Breast epithelium (tissue), 4 donors: ENCODE measurements at regions not wholly inside any gene's neighbourhood (a gene's known extent, or its start where the extent isn't known, plus 50 kb on each side); places are given as distances from the start of the nearest gene placed in this dataset.

Source experiments
- DNase-seq, 2 donors: peaks; one replicate each; pipeline ENCODE4 v3.0.0-alpha.2; 2019; ENCODE audit warnings: low spot score in 2 of 2
- H3K27ac ChIP-seq, 2 donors: fragments of 200-600 bp; sonication (generic) in 1 of 2; one replicate each; pipeline ENCODE4 v1.5.1; 2016 to 2019; ENCODE audit warnings: mild to moderate bottlenecking in 1 of 2
- H3K27me3 ChIP-seq, 2 donors: fragments of 200-600 bp; sonication (generic) in 1 of 2; one replicate each; pipeline versions ENCODE4 v1.5.1 to v1.6.0; 2017 to 2019; ENCODE audit warnings: control low read depth in 1 of 2, mild to moderate bottlenecking in 1 of 2
- H3K36me3 ChIP-seq: fragments of 200-600 bp; one replicate; pipeline ENCODE4 v1.5.1; 2019
- H3K4me1 ChIP-seq, 2 donors: fragments of 200-600 bp; sonication (generic); one replicate each; pipeline ENCODE4 v1.5.1; 2016 to 2019; ENCODE audit warnings: control low read depth in 1 of 2
- H3K4me3 ChIP-seq, 3 donors: fragments of 200-600 bp; sonication (generic); 1 replicate in 2 of 3; 2 replicates in 1 of 3; pipeline ENCODE4 v1.5.1; 2016 to 2019; ENCODE audit warnings: mild to moderate bottlenecking in 3 of 3, moderate library complexity in 2 of 3
- H3K9me3 ChIP-seq, 2 donors: fragments of 200-600 bp; sonication (generic) in 1 of 2; one replicate each; pipeline ENCODE4 v1.5.1; 2016 to 2019; ENCODE audit warnings: control low read depth in 1 of 2
- POLR2A ChIP-seq: fragments of 450-650 bp; IDR thresholded peaks from one replicate; pipeline ENCODE4 v1.6.1; 2016; ENCODE audit warnings: antibody characterized with exemption, mild to moderate bottlenecking, moderate library complexity
- POLR2AphosphoS5 ChIP-seq, 3 donors: sonication (generic); formaldehyde crosslinking; IDR thresholded peaks; one replicate each; pipeline ENCODE4 v1.6.1; 2017; ENCODE audit warnings: antibody characterized with exemption in 3 of 3
- intact Hi-C: fragments of 100-400 bp; cut with DNase I; formaldehyde crosslinking; loops from one replicate; pipeline ENCODE4 v1.15.1; 2023; ENCODE audit warnings: low total_unique reads
- TF ChIP-seq, protein P1 (sequence below), 3 donors: fragments of 450-650 bp; IDR thresholded peaks; one replicate each; pipeline ENCODE4 v1.5.1; 2016 to 2017; ENCODE audit warnings: antibody characterized with exemption in 3 of 3, mild to moderate bottlenecking in 3 of 3, moderate library complexity in 3 of 3

DNA sequence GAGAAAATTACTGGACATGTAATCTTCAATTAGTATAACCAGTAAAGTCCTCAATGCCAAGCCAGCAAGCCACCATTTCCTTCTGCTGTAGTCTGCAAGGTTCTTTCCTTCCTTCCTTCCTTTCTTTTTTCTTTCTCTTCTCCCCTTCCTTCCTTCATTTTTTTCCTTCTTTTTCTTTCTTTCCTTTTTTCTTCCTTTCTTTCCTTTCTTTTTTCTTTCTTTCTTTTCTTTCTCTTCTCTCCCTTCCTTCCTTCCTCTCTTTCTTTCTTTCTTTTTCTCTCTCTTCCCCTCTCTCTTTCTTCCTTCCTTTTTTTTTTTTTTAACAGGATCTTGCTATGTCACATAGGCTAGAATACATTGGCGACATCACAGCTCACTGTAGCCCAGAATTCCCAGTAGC, 369.8 kb downstream of the SEMA3D start:
- Histone ChIP-seq H3K27me3 (no peaks in the 10 kb centered on the region), H3K27ac (no peak overlapping the region), H3K4me1 (no peaks in the 10 kb centered on the region), H3K4me3 (no peak overlapping the region), H3K36me3 (no peaks in the 10 kb centered on the region), H3K9me3 (no peaks in the 10 kb centered on the region)
- no peak for DNase-seq
- TF ChIP-seq POLR2AphosphoS5 (IDR thresholded peaks at IDR 0.05) (no peak), POLR2A (no peak)
- TF ChIP-seq, protein P1, sequence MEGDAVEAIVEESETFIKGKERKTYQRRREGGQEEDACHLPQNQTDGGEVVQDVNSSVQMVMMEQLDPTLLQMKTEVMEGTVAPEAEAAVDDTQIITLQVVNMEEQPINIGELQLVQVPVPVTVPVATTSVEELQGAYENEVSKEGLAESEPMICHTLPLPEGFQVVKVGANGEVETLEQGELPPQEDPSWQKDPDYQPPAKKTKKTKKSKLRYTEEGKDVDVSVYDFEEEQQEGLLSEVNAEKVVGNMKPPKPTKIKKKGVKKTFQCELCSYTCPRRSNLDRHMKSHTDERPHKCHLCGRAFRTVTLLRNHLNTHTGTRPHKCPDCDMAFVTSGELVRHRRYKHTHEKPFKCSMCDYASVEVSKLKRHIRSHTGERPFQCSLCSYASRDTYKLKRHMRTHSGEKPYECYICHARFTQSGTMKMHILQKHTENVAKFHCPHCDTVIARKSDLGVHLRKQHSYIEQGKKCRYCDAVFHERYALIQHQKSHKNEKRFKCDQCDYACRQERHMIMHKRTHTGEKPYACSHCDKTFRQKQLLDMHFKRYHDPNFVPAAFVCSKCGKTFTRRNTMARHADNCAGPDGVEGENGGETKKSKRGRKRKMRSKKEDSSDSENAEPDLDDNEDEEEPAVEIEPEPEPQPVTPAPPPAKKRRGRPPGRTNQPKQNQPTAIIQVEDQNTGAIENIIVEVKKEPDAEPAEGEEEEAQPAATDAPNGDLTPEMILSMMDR (IDR thresholded peaks at IDR 0.05) = no peak
- intact Hi-C loops = no loop called here

DNA sequence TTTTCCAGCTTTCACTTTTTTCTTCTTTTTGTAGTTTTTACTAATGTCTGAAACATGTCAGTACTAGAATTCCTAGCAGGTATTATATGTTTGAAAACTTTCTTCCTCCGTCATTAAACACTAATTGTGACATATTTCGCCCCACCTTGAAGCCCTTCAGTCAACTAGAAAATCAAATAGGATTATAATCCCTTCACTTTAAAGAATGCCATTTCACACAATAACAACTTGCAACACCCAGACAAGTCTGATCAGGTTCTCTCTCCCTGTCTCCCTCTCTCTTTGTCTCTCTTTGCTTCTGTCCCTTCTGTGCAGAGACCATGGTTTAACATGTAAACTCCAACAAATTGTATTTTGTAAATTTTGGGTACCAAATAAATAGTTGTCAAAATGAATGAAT, 373.5 kb downstream of the SEMA3D start:
- TF ChIP-seq POLR2AphosphoS5 (IDR thresholded peaks at IDR 0.05) (no peak), POLR2A (no peak)
- TF ChIP-seq, protein P1 (IDR thresholded peaks at IDR 0.05) = no peak
- no peak overlapping the region for H3K27ac ChIP-seq
- no peaks in the 10 kb centered on the region for H3K9me3 ChIP-seq
- H3K27me3 ChIP-seq = no peaks in the 10 kb centered on the region
- H3K4me3 ChIP-seq = no peak overlapping the region
- no peaks in the 10 kb centered on the region for H3K36me3 ChIP-seq
- intact Hi-C loops = no loop called here
- no peak for DNase-seq
- H3K4me1 ChIP-seq = no peaks in the 10 kb centered on the region

DNA sequence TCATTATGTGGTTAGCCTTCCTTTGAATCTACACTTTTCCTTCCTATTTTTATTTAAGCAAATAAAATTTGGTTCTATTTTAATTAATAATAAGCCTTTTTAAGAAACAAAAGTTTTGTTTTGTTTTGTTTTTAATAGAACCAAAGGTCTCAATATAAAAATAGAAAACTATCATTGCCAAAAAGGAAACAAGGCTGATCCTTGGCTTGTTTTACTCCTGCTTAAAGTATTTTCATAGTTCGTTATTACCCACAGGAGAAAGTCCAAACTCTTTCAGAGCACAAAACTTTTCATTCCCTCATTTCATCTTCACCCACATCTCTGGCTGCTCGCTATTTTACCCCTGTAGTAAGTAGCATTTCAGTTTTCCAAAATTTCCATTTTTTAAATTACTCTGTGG, 374.8 kb downstream of the SEMA3D start:
- intact Hi-C loops = no loop called here
- Histone ChIP-seq H3K27me3 (no peaks in the 10 kb centered on the region), H3K4me1 (no peaks in the 10 kb centered on the region), H3K36me3 (no peaks in the 10 kb centered on the region), H3K27ac (no peak overlapping the region), H3K4me3 (no peak overlapping the region), H3K9me3 (no peaks in the 10 kb centered on the region)
- no peak for DNase-seq
- TF ChIP-seq POLR2A (no peak), POLR2AphosphoS5 (IDR thresholded peaks at IDR 0.05) (no peak)
- TF ChIP-seq, protein P1 (IDR thresholded peaks at IDR 0.05) = no peak

DNA sequence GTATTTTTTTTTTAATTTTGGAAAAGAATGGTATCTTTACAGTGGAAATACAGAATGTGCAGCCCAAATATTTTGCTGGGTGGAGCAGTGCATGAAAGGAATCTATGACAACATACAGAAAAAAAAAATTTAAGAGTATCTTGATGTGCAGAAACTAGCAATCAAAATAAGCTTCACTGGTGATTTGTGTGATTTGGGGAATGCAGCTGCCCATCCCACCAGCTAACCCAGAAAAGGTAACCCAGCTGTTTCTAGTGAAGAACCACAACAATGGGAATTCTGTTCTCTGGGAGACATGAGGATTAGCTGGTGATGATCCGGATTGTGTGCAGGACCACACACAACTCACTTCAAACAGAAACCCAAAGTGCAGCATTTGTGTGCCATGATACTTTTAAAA, 375.5 kb downstream of the SEMA3D start:
- no peak overlapping the region for H3K4me3 ChIP-seq
- H3K27me3 ChIP-seq = no peaks in the 10 kb centered on the region
- no peaks in the 10 kb centered on the region for H3K36me3 ChIP-seq
- no peak for TF ChIP-seq POLR2A
- TF ChIP-seq, protein P1 (IDR thresholded peaks at IDR 0.05) = no peak
- TF ChIP-seq POLR2AphosphoS5 (IDR thresholded peaks at IDR 0.05) = no peak
- no peaks in the 10 kb centered on the region for H3K9me3 ChIP-seq
- no peak for DNase-seq
- no peak overlapping the region for H3K27ac ChIP-seq
- intact Hi-C loops = no loop called here
- H3K4me1 ChIP-seq = no peaks in the 10 kb centered on the region

DNA sequence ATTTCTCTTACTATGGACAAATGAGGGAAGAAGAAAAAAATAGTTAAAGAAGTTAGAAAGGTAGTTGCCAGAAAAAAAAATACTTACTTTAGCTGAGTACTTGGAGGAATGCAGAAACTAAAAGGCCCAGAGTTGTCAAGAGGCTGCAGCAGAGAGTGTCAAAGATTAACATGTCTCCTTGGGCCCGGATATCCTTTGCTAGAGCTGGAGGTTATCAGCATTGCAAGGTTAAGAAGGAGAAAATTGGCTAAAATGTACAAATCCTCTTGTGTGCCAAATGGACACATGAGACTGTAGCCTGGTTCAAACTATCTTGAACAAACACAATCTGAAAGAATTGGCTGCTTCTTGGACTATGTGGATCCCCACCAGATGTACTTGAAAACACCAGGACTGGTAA, 377.0 kb downstream of the SEMA3D start:
- no peaks in the 10 kb centered on the region for H3K27me3 ChIP-seq
- TF ChIP-seq POLR2A (no peak), POLR2AphosphoS5 (IDR thresholded peaks at IDR 0.05) (no peak)
- TF ChIP-seq, protein P1 (IDR thresholded peaks at IDR 0.05) = no peak
- H3K36me3 ChIP-seq = no peaks in the 10 kb centered on the region
- no peaks in the 10 kb centered on the region for H3K9me3 ChIP-seq
- no peaks in the 10 kb centered on the region for H3K4me1 ChIP-seq
- H3K27ac ChIP-seq = no peak overlapping the region
- DNase-seq = no peak
- intact Hi-C loops = no loop called here
- no peak overlapping the region for H3K4me3 ChIP-seq
